ENCODE measurements at regions not wholly inside any gene's neighbourhood (a gene's known extent, or its start where the extent isn't known, plus 50 kb on each side); places are given as distances from the start of the nearest gene placed in this dataset.

GRCh38 chr19:31986951-31987350 lies 358.5 kb upstream of the ZNF507 start:
- TF ChIP-seq, protein P1, sequence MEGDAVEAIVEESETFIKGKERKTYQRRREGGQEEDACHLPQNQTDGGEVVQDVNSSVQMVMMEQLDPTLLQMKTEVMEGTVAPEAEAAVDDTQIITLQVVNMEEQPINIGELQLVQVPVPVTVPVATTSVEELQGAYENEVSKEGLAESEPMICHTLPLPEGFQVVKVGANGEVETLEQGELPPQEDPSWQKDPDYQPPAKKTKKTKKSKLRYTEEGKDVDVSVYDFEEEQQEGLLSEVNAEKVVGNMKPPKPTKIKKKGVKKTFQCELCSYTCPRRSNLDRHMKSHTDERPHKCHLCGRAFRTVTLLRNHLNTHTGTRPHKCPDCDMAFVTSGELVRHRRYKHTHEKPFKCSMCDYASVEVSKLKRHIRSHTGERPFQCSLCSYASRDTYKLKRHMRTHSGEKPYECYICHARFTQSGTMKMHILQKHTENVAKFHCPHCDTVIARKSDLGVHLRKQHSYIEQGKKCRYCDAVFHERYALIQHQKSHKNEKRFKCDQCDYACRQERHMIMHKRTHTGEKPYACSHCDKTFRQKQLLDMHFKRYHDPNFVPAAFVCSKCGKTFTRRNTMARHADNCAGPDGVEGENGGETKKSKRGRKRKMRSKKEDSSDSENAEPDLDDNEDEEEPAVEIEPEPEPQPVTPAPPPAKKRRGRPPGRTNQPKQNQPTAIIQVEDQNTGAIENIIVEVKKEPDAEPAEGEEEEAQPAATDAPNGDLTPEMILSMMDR (IDR thresholded peaks at IDR 0.05; ENCODE audit: low read depth, low read length, poor library complexity, severe bottlenecking): no peak
- TF ChIP-seq EZH2phosphoT487 (IDR thresholded peaks at IDR 0.05; ENCODE audit: borderline replicate concordance, low read length): no peak
